ENCODE measurements at regions not wholly inside any gene's neighbourhood (a gene's known extent, or its start where the extent isn't known, plus 50 kb on each side); places are given as distances from the start of the nearest gene placed in this dataset.

DNA sequence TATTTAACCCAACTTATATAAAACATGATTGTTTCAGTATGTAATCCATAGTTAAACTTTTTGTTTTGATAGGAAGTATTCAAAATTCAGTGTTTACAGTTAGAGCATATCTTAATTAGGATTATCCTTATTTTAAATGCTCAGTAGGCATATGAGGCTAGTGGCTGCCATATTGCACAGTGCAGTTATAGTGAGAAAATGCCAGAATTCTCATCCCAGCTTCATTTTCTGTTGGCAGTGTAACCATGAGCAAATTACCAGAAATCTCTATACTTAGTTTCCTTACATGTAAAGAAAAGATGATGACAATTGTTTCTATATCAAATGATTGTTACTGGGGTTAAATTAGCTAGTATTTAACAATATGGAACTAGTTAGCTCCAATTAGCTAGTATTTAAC is 265.8 kb downstream of the ARAP2 start:
- no peak overlapping the region for H3K4me3 ChIP-seq (ENCODE audit: low read depth, low read length)
- H3K4me1 ChIP-seq = no peaks in the 10 kb centered on the region
- H3K27me3 ChIP-seq = no peaks in the 10 kb centered on the region
- no peaks in the 10 kb centered on the region; the same call in 1 of the 2 replicates for H3K9me3 ChIP-seq
- no peaks in the 10 kb centered on the region for H3K36me3 ChIP-seq
- TF ChIP-seq, protein P1, sequence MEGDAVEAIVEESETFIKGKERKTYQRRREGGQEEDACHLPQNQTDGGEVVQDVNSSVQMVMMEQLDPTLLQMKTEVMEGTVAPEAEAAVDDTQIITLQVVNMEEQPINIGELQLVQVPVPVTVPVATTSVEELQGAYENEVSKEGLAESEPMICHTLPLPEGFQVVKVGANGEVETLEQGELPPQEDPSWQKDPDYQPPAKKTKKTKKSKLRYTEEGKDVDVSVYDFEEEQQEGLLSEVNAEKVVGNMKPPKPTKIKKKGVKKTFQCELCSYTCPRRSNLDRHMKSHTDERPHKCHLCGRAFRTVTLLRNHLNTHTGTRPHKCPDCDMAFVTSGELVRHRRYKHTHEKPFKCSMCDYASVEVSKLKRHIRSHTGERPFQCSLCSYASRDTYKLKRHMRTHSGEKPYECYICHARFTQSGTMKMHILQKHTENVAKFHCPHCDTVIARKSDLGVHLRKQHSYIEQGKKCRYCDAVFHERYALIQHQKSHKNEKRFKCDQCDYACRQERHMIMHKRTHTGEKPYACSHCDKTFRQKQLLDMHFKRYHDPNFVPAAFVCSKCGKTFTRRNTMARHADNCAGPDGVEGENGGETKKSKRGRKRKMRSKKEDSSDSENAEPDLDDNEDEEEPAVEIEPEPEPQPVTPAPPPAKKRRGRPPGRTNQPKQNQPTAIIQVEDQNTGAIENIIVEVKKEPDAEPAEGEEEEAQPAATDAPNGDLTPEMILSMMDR (IDR thresholded peaks at IDR 0.05; ENCODE audit: low read depth, low read length) = no peak
- DNase-seq = no peak

DNA sequence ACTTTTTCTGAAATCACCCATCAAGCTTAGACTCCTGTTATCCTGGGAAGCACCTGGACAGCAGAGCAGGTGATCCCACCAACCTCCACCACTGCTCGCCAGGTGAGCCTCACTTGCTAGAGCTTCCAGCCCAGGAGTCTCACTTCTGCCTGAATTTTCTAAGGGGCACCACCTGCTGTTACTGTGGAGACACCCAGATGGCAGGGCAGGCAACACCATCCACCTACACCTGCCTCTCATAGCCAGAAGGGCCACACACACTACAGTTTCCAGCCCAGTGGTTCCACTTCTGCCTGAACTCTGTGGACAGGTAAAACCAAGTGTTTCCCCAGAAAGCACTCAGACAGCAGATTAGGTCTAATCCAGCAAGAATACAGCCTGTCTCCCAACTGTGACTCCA is 262.0 kb downstream of the ARAP2 start:
- Histone ChIP-seq H3K4me3 (ENCODE audit: low read depth, low read length) (no peak overlapping the region), H3K4me1 (no peaks in the 10 kb centered on the region), H3K27me3 (no peaks in the 10 kb centered on the region), H3K9me3 (no peaks in the 10 kb centered on the region; the same call in 1 of the 2 replicates), H3K36me3 (no peaks in the 10 kb centered on the region)
- TF ChIP-seq, protein P1 (IDR thresholded peaks at IDR 0.05; ENCODE audit: low read depth, low read length) = no peak
- DNase-seq = no peak

DNA sequence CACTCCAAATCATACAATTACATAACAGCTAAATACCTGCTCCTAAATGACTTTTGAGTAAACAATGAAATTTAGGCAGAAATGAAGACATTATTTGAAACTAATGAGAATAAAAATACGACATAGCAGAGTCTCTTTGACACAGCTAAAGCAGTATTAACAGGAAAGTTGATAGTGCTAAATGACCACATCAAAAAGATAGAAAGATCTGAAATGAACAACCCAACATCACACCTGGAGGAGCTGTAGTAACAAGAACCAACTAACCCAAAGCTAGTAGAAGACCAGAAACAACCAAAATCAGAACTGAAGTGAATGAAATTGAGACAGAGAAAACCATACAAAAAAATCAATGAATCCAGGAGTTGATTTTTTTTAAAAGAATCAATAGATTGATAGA is 257.8 kb downstream of the ARAP2 start:
- TF ChIP-seq, protein P1 (IDR thresholded peaks at IDR 0.05; ENCODE audit: low read depth, low read length) = no peak
- Histone ChIP-seq H3K4me3 (ENCODE audit: low read depth, low read length) (no peak overlapping the region), H3K27me3 (no peaks in the 10 kb centered on the region), H3K36me3 (no peaks in the 10 kb centered on the region), H3K4me1 (no peaks in the 10 kb centered on the region), H3K9me3 (no peaks in the 10 kb centered on the region; the same call in 1 of the 2 replicates)
- no peak for DNase-seq

DNA sequence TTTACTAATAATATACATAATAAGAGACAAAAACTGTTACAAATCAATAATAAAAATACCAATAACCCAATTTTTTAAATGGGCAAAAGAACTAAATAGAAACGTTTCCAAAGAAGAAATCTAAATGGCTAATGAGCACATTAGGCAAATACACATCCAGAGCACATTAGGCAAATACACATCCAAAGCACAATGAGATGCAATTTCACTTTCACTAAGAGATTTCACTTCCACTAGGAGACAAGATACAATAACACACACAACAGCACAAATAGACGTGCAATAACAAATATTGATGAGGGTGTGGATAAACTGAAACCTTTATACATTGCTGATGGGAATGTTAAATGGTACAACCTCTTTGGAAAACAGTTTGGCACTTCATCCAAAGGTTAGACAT is 250.7 kb downstream of the ARAP2 start:
- no peak for DNase-seq

DNA sequence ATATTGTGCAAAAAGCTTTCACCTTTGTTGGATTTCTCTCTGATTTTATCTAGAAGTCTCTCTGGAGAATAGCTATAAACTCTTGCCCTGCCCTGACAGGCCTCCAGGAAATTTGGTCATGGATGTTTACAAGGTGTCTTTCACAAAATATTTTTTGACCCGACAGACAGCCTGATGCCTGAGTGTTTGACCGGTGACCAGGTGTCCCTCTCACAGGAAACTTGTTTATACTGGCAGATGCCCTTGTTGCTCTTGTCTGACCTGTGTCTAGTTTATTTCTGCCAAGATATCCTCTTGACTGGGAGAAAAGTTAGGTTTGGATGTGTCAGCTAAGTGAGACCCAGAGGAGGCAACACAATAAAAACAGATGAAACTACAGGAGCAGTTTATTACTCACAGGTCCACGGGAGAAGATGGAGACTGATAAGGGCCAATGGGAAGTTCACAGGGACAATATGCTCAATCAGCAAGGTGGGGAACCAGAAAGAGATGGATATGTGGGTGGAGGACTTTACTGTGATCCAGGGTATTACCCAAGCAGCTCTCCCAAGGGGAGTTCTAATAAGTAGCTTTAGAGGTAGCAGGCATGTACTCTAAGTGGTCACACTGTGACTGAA is 243.3 kb downstream of the ARAP2 start:
- Histone ChIP-seq H3K4me3 (ENCODE audit: low read depth, low read length) (no peak overlapping the region), H3K4me1 (no peaks in the 10 kb centered on the region), H3K9me3 (no peaks in the 10 kb centered on the region), H3K27me3 (no peaks in the 10 kb centered on the region), H3K36me3 (no peaks in the 10 kb centered on the region)
- TF ChIP-seq, protein P1 (IDR thresholded peaks at IDR 0.05; ENCODE audit: low read depth, low read length) = no peak
- DNase-seq = no peak

More for the DNA sequence above, 250.7 kb downstream of the ARAP2 start:
- Histone ChIP-seq H3K36me3 (no peaks in the 10 kb centered on the region), H3K4me3 (ENCODE audit: low read depth, low read length) (no peak overlapping the region), H3K9me3 (no peaks in the 10 kb centered on the region), H3K4me1 (no peaks in the 10 kb centered on the region), H3K27me3 (no peaks in the 10 kb centered on the region)
- TF ChIP-seq, protein P1 (IDR thresholded peaks at IDR 0.05; ENCODE audit: low read depth, low read length) = no peak

DNA sequence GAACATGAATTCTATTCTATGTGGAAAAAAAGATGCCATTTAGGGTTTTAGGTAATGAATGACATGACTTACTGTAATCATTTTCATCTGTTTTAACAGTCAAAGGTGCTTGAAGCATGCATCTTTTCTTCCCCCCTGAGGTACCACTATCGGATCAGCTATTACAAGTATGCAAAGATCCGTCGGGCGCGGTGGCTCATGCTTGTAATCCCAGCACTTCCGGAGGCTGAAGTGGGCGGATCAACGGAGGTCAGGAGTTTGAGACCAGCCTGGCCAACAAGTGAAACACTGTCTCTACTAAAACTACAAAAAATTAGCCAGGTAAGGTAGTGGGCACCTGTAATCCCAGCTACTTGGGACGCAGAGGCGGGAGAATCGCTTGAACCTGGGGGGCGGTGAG is 241.3 kb downstream of the ARAP2 start:
- Histone ChIP-seq H3K27me3 (no peaks in the 10 kb centered on the region), H3K4me3 (ENCODE audit: low read depth, low read length) (no peak overlapping the region), H3K36me3 (no peaks in the 10 kb centered on the region), H3K4me1 (no peaks in the 10 kb centered on the region), H3K9me3 (no peaks in the 10 kb centered on the region)
- DNase-seq = no peak
- TF ChIP-seq, protein P1 (IDR thresholded peaks at IDR 0.05; ENCODE audit: low read depth, low read length) = no peak

Data from BE2C (cell line).